ENCODE measurements at regions not wholly inside any gene's neighbourhood (a gene's known extent, or its start where the extent isn't known, plus 50 kb on each side); places are given as distances from the start of the nearest gene placed in this dataset.
"Not testable (repeated sequence)": the region's sequence is repeated elsewhere in the genome, so short reads cannot be mapped to it uniquely, and the experiment has no call there.

- DNase-seq (ENCODE audit: low read depth) = no peak
- no peak overlapping the region for H3K4me3 ChIP-seq (ENCODE audit: low read depth, low read length)
These were observed 52.4 kb upstream of the GOLGA8J start for GRCh38 chr15:30030345-30030744.

DNA sequence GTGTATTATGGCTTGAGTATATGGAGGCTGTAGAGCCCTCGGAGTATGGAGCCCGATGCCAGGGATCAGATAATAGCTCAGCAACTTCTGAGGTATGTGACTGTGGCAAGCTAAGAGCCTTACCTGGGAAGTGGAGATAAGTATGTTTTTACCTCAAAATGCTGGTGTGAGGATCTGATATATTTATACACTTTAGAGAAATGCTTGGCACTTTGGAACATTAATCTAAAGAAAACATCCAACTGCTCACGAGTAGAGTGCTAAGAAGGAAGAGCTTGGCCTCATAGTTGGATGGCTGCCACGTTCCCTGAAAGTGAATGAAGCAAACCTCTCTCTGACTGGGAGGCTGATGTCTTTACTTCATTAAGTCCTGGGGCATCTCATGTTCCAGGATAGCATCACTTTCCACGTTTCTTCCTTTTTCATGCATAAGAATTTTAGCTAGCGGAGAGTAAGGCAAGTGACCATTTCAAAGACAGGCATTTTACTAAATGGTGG is 58.9 kb upstream of the GOLGA8J start:
- H3K4me3 ChIP-seq (ENCODE audit: low read depth, low read length) = no peak overlapping the region
- peak; percentile 33 for DNase-seq (ENCODE audit: low read depth)

DNA sequence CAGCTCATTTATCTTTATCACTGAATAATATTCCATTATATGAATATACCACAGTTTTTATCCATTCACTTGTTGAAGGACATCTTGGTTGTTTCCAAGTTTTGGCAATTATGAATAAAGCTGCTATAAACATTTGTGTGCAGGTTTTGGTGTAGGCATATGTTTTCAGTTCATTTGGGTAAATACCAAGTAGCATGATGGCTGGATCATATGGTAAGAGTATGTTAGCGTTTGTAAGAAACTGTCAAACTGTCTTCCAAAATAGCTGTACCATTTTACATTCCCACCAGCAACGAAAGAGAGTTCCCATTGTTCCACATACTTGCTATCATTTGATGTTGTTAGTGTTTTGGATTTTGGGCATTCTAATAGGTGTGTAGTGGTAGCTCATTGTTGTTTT is 72.0 kb upstream of the GOLGA8J start:
- no peak overlapping the region for H3K4me3 ChIP-seq (ENCODE audit: low read depth, low read length)
- DNase-seq (ENCODE audit: low read depth) = no peak

DNA sequence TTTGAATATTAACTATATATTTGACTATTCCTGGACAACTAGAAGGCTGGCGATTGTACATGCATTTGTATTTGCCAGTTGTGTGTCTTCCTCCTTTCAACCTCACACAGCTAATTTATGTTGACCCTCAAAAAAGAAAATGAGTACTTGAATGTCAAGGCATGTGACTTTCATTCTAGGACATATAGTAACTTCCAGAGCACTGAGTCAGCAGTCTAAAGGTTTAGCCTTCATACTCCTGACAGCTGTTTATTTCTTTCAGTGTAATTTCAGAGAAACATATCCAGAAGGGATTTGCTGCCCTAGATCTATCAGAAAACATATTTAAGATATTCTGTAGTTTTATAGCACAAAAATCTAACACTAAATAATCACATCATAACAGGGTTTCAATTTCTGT is 74.6 kb upstream of the GOLGA8J start:
- DNase-seq (ENCODE audit: low read depth) = no peak
- H3K4me3 ChIP-seq (ENCODE audit: low read depth, low read length) = no peak overlapping the region

DNA sequence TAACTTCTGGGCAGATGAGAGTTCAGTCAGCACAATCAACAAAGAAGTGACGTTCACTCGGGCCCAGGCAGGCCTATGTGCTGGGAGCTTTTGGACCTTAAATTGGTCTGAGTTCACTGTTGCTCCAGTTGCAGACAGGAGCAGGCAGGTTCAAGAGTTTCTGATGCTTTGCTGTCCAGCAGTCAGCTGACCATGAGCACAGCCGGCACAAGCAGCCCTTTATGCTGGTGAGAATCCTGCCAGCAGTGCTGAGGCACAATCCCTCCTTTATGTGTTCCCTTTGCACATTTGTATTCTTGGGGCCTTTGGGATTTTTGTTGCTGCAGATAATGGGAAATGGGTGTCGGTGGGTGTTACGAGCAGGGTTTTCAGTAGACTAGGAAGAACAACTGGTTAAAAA is 81.2 kb upstream of the GOLGA8J start:
- no peak overlapping the region for H3K4me3 ChIP-seq (ENCODE audit: low read depth, low read length)
- no peak for DNase-seq (ENCODE audit: low read depth)

DNA sequence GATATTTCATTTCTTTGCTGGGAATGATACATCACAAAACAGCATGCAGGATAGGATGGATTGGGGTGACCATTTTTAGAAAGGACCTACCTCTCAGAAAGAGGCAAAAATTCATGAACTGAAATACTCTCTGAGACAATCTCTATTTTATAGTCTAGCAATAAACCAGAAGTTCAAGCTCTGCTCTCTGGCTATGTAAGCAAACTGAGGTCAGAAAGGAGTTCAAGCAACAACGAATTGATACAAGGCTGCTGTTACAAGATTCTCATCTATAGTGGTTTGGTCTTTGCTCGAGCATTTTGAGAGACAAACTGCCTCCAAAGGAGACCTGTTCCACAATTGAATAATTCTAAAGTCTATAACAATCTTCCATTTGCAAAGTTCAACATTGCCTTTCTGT is 84.7 kb upstream of the GOLGA8J start:
- H3K4me3 ChIP-seq (ENCODE audit: low read depth, low read length) = no peak overlapping the region
- no peak for DNase-seq (ENCODE audit: low read depth)

GRCh38 chr15:29997499-29997898 is 85.3 kb upstream of the GOLGA8J start:
- no peak for DNase-seq (ENCODE audit: low read depth)
- H3K4me3 ChIP-seq (ENCODE audit: low read depth, low read length) = no peak overlapping the region

GRCh38 chr15:29994284-29994683 is 88.5 kb upstream of the GOLGA8J start:
- no peak overlapping the region for H3K4me3 ChIP-seq (ENCODE audit: low read depth, low read length)
- DNase-seq (ENCODE audit: low read depth) = no peak

DNA sequence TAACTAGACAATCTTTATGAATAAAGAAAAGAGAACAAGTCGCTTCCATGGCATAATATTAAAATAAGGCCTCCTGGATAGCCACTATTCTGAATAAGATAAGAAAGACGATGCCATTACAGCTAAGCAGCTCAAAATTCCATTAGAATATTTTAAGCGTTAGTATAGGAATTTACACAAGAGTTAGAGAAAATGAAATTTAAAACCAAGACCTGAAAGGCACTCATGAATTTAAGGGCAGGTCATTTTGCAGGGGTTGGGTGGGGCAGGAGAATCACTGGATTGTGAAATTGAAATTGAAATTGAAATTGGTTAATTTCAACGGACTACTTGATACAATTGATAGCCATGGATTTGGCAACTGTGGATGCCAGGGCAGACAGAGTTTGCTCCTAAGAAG is 91.8 kb upstream of the GOLGA8J start:
- DNase-seq (ENCODE audit: low read depth) = no peak
- H3K4me3 ChIP-seq (ENCODE audit: low read depth, low read length) = no peak overlapping the region

DNA sequence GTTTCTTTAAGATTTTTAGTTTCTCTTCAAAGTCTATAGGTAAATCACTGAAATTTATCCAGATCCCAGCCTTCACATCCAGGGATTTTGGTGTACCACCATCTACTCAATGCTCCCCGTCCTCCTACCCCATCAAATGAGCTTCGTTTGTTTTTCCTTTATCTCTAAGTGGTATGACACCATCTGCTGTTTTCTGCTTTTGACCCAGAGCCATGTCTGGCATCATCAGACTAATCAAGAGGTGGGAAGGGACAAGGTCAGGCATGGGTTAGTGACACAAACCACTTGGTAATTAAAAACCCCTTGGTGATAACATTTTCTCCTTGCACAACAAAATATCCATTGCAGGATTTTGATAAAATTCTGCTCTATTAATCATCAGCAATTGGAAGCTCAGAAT is 92.7 kb upstream of the GOLGA8J start:
- H3K4me3 ChIP-seq (ENCODE audit: low read depth, low read length) = no peak overlapping the region
- no peak for DNase-seq (ENCODE audit: low read depth)

DNA sequence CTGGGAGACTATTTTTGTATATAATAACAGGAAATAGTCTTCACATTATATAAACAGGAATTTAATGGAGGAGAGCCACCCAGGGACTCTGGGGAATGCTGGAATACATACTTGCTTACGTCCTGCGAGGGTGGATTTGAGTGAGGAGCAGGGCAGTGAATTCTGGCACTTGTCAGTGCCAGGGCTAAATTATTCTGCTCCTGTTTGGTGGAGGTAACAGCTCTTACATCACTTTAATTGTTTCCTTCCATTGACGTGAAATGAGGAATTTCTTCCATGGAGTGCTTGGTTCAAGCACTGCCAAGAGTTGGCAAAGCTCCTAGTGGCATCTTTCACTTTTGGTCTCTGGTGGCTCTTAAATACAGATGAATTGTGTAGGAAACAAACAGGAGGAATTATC is 94.1 kb upstream of the GOLGA8J start:
- no peak overlapping the region for H3K4me3 ChIP-seq (ENCODE audit: low read depth, low read length)
- DNase-seq (ENCODE audit: low read depth) = no peak

GRCh38 chr15:29986946-29987345 is 95.8 kb upstream of the GOLGA8J start:
- DNase-seq (ENCODE audit: low read depth) = no peak
- no peak overlapping the region for H3K4me3 ChIP-seq (ENCODE audit: low read depth, low read length)

DNA sequence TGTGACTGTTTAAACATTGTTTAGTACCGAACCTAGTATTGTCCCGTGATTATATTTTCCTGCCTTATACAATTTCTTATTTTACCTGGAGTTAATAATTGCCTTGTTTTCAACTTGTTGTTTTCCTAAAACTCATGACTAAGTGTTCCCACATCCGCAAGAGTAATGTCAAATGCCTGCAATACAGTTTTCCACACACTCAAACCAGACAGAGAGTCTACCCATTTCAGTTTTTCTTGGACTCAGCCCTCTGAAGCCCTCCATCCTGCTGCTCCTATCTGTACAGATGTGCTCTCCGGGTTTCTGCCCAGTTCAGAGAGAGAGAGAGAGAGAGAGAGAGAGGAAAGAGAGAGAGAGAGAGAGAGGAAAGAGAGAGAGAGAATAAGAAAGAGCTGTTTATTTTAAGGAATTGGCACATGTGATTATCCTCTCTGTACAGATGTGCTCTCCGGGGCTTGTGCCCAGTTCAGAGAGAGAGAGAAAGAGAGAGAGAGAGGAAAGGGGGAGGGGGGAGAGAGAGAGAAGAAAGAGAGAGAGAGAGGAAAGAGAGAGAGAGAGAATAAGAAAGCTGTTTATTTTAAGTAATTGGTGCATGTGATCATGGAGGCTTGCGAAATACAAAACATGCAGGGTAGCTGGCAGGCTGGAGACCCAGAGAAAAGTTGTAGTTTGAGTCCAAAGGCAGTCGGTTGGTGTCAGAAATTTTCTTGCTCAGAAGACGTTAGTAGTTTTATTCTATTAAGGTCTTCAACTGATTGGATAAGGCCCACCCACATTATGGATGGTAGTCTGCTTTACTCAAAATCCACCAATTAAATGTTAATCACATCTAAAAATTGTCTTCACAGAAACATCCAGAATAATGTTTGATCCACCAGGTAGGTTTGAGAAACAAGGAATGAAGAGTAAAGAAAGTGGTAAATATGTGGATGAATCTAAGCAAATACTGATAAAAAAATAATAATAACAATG is 104.1 kb upstream of the GOLGA8J start:
- DNase-seq (ENCODE audit: low read depth) = no peak
- H3K4me3 ChIP-seq (ENCODE audit: low read depth, low read length) = no peak overlapping the region

- not testable (repeated sequence) for H3K4me3 ChIP-seq (ENCODE audit: low read depth, low read length); DNase-seq (ENCODE audit: low read depth)
These were observed 108.7 kb upstream of the GOLGA8J start for GRCh38 chr15:29974056-29974455.

GRCh38 chr15:29972051-29972450 is 110.7 kb upstream of the GOLGA8J start:
- no peak overlapping the region for H3K4me3 ChIP-seq (ENCODE audit: low read depth, low read length)
- DNase-seq (ENCODE audit: low read depth) = no peak

GRCh38 chr15:29970402-29970695 is 112.4 kb upstream of the GOLGA8J start:
- H3K4me3 ChIP-seq (ENCODE audit: low read depth, low read length) = no peak overlapping the region
- DNase-seq (ENCODE audit: low read depth) = no peak

DNA sequence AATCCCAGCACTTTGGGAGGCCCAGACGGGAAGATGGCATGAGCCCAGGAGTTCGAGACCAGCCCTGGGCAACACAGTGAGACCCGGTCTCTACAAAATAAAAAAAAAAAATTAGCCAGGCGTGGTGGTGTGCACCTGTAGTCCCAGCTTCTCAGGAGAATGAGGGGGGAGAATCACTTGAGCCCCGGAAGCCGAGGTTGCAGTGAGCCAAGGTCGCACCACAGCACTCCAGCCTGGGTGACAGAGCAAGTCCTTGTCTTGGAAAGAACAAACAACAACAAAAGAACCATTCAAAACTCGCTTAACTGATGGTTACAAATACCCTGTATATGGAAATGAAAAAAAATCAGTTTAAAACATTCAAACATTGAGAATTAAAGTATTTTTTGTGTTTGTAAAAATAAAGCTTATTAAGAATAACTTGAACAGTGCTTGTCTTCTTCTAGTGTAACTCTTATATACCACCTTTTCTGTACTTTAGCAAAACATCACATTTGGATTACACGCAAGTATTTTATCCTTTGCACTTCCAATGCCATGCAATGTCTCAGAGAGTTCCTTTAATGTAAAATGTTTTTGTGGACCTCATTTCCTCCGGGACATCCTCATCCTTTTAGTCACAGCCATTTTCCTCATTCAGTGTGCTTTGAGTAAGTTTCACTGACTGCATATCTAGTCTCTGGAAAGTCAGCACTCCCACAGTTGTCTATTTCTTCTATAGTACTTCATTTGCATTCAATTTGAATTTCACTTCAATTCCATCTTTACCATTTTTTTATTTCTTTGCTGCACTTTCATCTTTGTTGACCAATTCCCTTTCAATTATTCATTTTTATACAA is 113.0 kb upstream of the GOLGA8J start:
- no peak for DNase-seq (ENCODE audit: low read depth)
- no peak overlapping the region for H3K4me3 ChIP-seq (ENCODE audit: low read depth, low read length)

GRCh38 chr15:29968895-29969561 is 113.7 kb upstream of the GOLGA8J start:
- H3K4me3 ChIP-seq (ENCODE audit: low read depth, low read length) = peak overlapping the region; percentile 43
- no peak for DNase-seq (ENCODE audit: low read depth)

DNA sequence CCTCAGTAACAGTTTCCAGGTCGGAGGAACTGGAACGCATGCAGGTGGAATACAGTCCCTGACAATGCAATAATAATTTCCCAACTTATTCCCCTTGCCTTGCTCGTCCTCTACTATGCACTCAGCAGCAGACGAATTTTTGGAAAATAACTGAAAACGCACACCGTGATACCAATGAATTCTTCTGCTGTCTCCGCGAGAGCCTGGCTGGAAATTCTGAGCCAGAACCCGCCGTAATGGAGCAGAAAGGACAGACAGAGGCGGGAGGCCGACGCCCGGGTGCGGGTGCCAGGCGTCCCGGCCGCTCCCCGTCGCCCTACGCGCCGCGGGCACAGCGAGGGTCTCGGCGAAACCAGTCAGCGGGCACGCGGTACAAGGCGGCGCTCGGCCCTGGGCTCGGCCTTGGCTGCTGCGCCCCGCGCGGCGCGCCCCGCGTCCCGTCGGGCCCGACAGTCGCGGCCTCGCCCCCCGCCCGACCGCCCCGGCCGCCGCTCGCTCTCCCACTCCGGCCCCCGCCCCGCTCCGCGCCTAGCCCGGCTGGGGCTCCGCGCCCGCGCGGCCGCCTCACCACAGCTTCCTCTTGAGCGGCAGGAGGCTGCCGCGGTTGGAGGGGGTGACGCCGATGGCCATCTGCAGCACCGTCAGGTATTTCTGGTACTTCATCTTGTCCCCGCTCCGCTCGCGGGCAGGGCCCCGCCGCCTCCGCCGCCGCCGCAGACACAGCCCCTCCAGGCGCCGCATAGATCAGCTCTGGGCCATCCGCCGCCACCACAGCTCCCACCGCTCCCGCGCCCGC is 114.5 kb upstream of the GOLGA8J start:
- H3K4me3 ChIP-seq (ENCODE audit: low read depth, low read length) = peak overlapping the region; percentile 43
- no peak for DNase-seq (ENCODE audit: low read depth)

All from skeletal muscle cell (primary cell).